HEK293 (cell line): ENCODE measurements at regions not wholly inside any gene's neighbourhood (a gene's known extent, or its start where the extent isn't known, plus 50 kb on each side); places are given as distances from the start of the nearest gene placed in this dataset.

ENCODE experiments used
- GFI1B ChIP-seq: fragments of 450-650 bp; formaldehyde crosslinking; IDR thresholded peaks from 2 replicates; pipeline ENCODE4 v1.5.1; 2016; ENCODE audit warnings: missing biosample characterization, missing genetic modification characterization
- OSR2 ChIP-seq: fragments of 450-650 bp; formaldehyde crosslinking; IDR thresholded peaks from 2 replicates; pipeline ENCODE4 v1.5.1; 2016; ENCODE audit warnings: missing biosample characterization, missing genetic modification characterization
- TRIM28 ChIP-seq: IDR thresholded peaks from 2 replicates; pipeline ENCODE4 v1.6.1; 2011; ENCODE audit warnings: low read length, control low read depth, borderline replicate concordance
- YY1 ChIP-seq: fragments of 450-650 bp; formaldehyde crosslinking; IDR thresholded peaks from 2 replicates; pipeline ENCODE4 v1.5.1; 2018; ENCODE audit warnings: missing biosample characterization, missing genetic modification characterization
- ZNF138 ChIP-seq: fragments of 450-650 bp; formaldehyde crosslinking; IDR thresholded peaks from 2 replicates; pipeline ENCODE4 v1.5.1; 2016; ENCODE audit warnings: missing biosample characterization, missing genetic modification characterization, borderline replicate concordance
- ZNF211 ChIP-seq: fragments of 450-650 bp; formaldehyde crosslinking; IDR thresholded peaks from 2 replicates; pipeline ENCODE4 v1.5.1; 2016; ENCODE audit warnings: low read depth, missing biosample characterization, missing genetic modification characterization
- ZNF302 ChIP-seq: fragments of 450-650 bp; formaldehyde crosslinking; IDR thresholded peaks from 2 replicates; pipeline ENCODE4 v1.5.1; 2016; ENCODE audit warnings: missing biosample characterization, missing genetic modification characterization, low read depth
- ZNF335 ChIP-seq: fragments of 450-650 bp; formaldehyde crosslinking; conservative IDR thresholded peaks from 2 replicates; pipeline ENCODE4 v1.5.1; 2016; ENCODE audit warnings: missing biosample characterization, missing genetic modification characterization
- ZNF37A ChIP-seq: fragments of 450-650 bp; IDR thresholded peaks from 2 replicates; pipeline ENCODE4 v1.5.1; 2018; ENCODE audit warnings: missing biosample characterization, missing genetic modification characterization
- TF ChIP-seq, protein P1 (sequence below): fragments of 450-650 bp; formaldehyde crosslinking; IDR thresholded peaks from 2 replicates; pipeline ENCODE4 v1.5.1; 2016; ENCODE audit warnings: missing biosample characterization, missing genetic modification characterization

DNA sequence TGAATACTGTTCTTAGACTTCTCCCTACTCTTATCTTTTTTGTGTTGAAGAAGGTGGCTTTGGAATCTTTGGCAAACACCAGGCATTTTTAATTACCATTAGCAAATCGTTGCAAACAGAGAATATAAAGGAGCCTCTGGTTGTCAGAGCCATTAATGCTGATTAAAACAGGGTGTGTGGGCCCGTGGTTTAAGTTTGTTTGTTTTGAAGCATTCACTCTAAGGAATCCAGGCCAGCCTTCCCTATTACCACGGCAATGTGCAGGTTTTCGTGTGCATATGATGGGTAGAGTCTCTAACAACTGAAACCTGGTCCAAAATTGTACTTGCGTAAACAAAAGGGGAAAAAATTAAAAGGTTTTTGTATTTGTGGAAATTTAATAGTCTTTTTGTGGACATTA lies 141.2 kb upstream of the GMNC start:
- TF ChIP-seq ZNF37A (tag by site-specific recombination) (no peak), ZNF302 (tag by site-specific recombination) (no peak), TRIM28 (no peak), GFI1B (no peak), OSR2 (no peak), YY1 (tag by site-specific recombination) (no peak), ZNF138 (tag by site-specific recombination) (no peak), ZNF211 (tag by site-specific recombination) (no peak), ZNF335 (no peak)
- TF ChIP-seq, protein P1, sequence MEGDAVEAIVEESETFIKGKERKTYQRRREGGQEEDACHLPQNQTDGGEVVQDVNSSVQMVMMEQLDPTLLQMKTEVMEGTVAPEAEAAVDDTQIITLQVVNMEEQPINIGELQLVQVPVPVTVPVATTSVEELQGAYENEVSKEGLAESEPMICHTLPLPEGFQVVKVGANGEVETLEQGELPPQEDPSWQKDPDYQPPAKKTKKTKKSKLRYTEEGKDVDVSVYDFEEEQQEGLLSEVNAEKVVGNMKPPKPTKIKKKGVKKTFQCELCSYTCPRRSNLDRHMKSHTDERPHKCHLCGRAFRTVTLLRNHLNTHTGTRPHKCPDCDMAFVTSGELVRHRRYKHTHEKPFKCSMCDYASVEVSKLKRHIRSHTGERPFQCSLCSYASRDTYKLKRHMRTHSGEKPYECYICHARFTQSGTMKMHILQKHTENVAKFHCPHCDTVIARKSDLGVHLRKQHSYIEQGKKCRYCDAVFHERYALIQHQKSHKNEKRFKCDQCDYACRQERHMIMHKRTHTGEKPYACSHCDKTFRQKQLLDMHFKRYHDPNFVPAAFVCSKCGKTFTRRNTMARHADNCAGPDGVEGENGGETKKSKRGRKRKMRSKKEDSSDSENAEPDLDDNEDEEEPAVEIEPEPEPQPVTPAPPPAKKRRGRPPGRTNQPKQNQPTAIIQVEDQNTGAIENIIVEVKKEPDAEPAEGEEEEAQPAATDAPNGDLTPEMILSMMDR (tag by site-specific recombination): no peak
